BLaER1 treated with 17β-estradiol and CSF1 and Interleukin-3, amounts not matched to agents 10 nM and 100 nM (cell line): ENCODE measurements at regions not wholly inside any gene's neighbourhood (a gene's known extent, or its start where the extent isn't known, plus 50 kb on each side); places are given as distances from the start of the nearest gene placed in this dataset.

Source experiments
- H3K27ac ChIP-seq, 11 experiments: shearing (Covaris generic); formaldehyde crosslinking; 2 replicates each; pipeline ENCODE4 v1.8.1; 2022
- H3K27me3 ChIP-seq, 11 experiments: shearing (Covaris generic); formaldehyde crosslinking; 2 replicates each; pipeline ENCODE4 v1.8.1; 2022
- H3K36me3 ChIP-seq, 11 experiments: shearing (Covaris generic); formaldehyde crosslinking; 2 replicates each; pipeline ENCODE4 v1.8.1; 2022
- H3K4me1 ChIP-seq, 10 experiments: shearing (Covaris generic); formaldehyde crosslinking; 2 replicates each; pipeline ENCODE4 v1.8.1; 2022
- H3K4me2 ChIP-seq, 11 experiments: shearing (Covaris generic); formaldehyde crosslinking; 2 replicates each; pipeline ENCODE4 v1.8.1; 2022
- H3K4me3 ChIP-seq, 10 experiments: shearing (Covaris generic); formaldehyde crosslinking; 2 replicates each; pipeline ENCODE4 v1.8.1; 2022
- H3K9ac ChIP-seq, 11 experiments: shearing (Covaris generic); formaldehyde crosslinking; 2 replicates each; pipeline ENCODE4 v1.8.1; 2022
- H3K9me3 ChIP-seq, 11 experiments: shearing (Covaris generic); formaldehyde crosslinking; replicated peaks in 1 of 11; 2 replicates each; pipeline ENCODE4 v1.8.1; 2022
- H4K20me1 ChIP-seq, 11 experiments: shearing (Covaris generic); formaldehyde crosslinking; 2 replicates each; pipeline ENCODE4 v1.8.1; 2022
- Cebpa-rat ChIP-seq, 11 experiments: shearing (Covaris generic); IDR thresholded peaks; 2 replicates each; pipeline ENCODE4 v1.8.1; 2022

GRCh38 chr2:225136552-225136951, 94.3 kb upstream of the DOCK10 start:
- Histone ChIP-seq H3K27me3 (no peaks in the 10 kb centered on the region), H3K4me2 (no peak overlapping the region), H3K9me3 (no peaks in the 10 kb centered on the region; a peak in 1 of 22 replicates), H3K4me1 (no peaks in the 10 kb centered on the region), H3K4me3 (no peak overlapping the region), H3K36me3 (no peaks in the 10 kb centered on the region), H3K9ac (no peak overlapping the region), H3K27ac (no peak overlapping the region), H4K20me1 (no peaks in the 10 kb centered on the region)
- TF ChIP-seq Cebpa-rat (IDR thresholded peaks at IDR 0.05), result no peak

- no peaks in the 10 kb centered on the region for H4K20me1 ChIP-seq
- H3K9ac ChIP-seq, result no peak overlapping the region
- H3K4me1 ChIP-seq, result no peaks in the 10 kb centered on the region
- H3K4me3 ChIP-seq, result no peak overlapping the region
- H3K27me3 ChIP-seq, result no peaks in the 10 kb centered on the region
- peaks cover 0 to under 1% (median 0%) of the 10 kb centered on the region in 11 experiments; a peak in 3 of 22 replicates for H3K9me3 ChIP-seq
- H3K36me3 ChIP-seq, result no peaks in the 10 kb centered on the region
- no peak for TF ChIP-seq Cebpa-rat (IDR thresholded peaks at IDR 0.05)
- H3K4me2 ChIP-seq, result no peak overlapping the region
- H3K27ac ChIP-seq, result no peak overlapping the region
Observed at GRCh38 chr2:225131898-225132297, 89.6 kb upstream of the DOCK10 start.

DNA sequence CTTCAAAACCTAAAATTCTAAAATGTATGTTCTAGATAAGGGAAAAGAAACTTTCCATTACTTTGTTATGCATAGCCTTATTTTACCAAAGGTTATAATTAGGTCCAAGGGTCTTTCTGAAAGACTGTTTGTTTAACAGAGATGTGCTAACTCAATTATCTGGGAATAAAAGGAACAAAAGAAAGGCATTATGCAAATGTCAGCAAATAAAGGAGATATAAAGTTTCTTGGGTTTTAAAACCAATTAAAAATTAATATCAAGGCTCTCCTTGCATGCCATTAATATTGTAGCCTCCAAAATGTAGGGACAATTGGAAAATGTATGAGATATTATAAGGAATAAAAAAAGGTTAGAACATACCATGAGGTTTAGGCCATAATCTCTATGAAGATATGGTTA, 87.8 kb upstream of the DOCK10 start:
- peaks cover 0 to 5% (median 0%) of the 10 kb centered on the region in 11 experiments; a peak in 3 of 22 replicates for H3K9me3 ChIP-seq
- no peaks in the 10 kb centered on the region for H3K4me1 ChIP-seq
- no peak for TF ChIP-seq Cebpa-rat (IDR thresholded peaks at IDR 0.05)
- no peak overlapping the region for H3K4me3 ChIP-seq
- H3K9ac ChIP-seq, result no peak overlapping the region
- no peaks in the 10 kb centered on the region for H4K20me1 ChIP-seq
- H3K4me2 ChIP-seq, result no peak overlapping the region
- no peaks in the 10 kb centered on the region for H3K36me3 ChIP-seq
- H3K27me3 ChIP-seq, result no peaks in the 10 kb centered on the region
- H3K27ac ChIP-seq, result no peak overlapping the region

GRCh38 chr2:225124311-225125017, 82.2 kb upstream of the DOCK10 start:
- Histone ChIP-seq H3K36me3 (no peaks in the 10 kb centered on the region), H3K4me3 (no peak overlapping the region), H3K4me2 (no peak overlapping the region), H3K4me1 (no peaks in the 10 kb centered on the region), H3K9ac (no peak overlapping the region), H4K20me1 (no peaks in the 10 kb centered on the region), H3K9me3 (peaks cover 0 to 5% (median 0%) of the 10 kb centered on the region in 11 experiments; a peak in 2 of 22 replicates), H3K27me3 (no peaks in the 10 kb centered on the region), H3K27ac (no peak overlapping the region)
- TF ChIP-seq Cebpa-rat (IDR thresholded peaks at IDR 0.05), result no peak

DNA sequence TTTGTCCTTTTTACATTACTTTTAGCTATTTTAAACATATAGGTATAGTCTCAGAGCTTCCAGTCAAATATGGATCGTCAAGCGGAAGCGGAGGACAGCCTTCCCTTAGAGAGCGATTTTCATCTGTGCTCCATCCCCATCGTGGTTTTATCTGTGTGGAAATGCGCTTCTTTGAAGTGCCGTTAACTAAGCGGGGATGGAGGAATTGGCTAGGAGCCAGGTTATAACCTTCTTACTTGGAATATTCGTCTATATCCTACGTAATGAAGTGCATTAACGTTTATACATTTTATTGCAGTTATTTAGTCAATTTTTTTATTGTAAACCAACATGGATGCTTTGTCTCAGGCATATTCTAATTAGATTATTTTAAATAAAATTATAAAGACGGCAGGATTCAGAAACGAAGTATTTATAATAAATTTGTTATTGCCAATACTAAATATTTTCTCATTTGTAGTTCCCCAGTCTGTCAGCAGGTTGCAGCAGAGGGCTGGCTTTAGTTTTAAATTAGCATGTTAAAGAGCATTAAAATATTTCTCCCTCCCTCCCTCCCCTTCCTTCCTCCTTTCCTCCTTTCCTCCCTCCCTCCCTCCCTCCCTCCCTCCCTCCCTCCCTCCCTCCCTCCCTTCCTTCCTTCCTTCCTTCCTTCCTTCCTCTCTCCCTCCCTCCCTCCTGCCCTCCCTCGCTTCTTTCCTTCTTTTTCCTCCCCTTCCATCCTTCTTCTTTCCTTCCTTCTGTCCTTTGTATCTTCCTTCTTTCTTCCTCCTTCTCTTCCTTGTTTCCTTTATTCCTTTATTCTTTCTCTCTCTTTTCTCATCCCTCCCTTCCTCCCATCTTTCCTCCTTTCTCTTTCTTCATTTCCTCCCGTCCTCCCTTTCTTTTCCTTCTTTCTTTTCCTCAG, 80.6 kb upstream of the DOCK10 start:
- no peaks in the 10 kb centered on the region for H4K20me1 ChIP-seq
- peaks cover 0 to 5% (median 0%) of the 10 kb centered on the region in 11 experiments; a peak in 2 of 22 replicates for H3K9me3 ChIP-seq
- H3K36me3 ChIP-seq, result no peaks in the 10 kb centered on the region
- no peaks in the 10 kb centered on the region for H3K27me3 ChIP-seq
- H3K4me2 ChIP-seq, result no peak overlapping the region
- no peak overlapping the region for H3K9ac ChIP-seq
- no peak for TF ChIP-seq Cebpa-rat (IDR thresholded peaks at IDR 0.05)
- peaks cover 0 to 2% (median 0%) of the 10 kb centered on the region in 10 experiments; a peak in 2 of 20 replicates for H3K4me1 ChIP-seq
- no peak overlapping the region for H3K27ac ChIP-seq
- H3K4me3 ChIP-seq, result no peak overlapping the region

GRCh38 chr2:225122007-225122406, 79.7 kb upstream of the DOCK10 start:
- Histone ChIP-seq H3K36me3 (no peaks in the 10 kb centered on the region), H4K20me1 (no peaks in the 10 kb centered on the region), H3K9ac (no peak overlapping the region), H3K27me3 (no peaks in the 10 kb centered on the region), H3K4me3 (no peak overlapping the region), H3K4me1 (peaks cover 0 to 10% (median 0%) of the 10 kb centered on the region in 10 experiments; a peak in 6 of 20 replicates), H3K4me2 (no peak overlapping the region), H3K27ac (no peak overlapping the region), H3K9me3 (peaks cover 0 to 5% (median 0%) of the 10 kb centered on the region in 11 experiments; a peak in 2 of 22 replicates)
- no peak for TF ChIP-seq Cebpa-rat (IDR thresholded peaks at IDR 0.05)

DNA sequence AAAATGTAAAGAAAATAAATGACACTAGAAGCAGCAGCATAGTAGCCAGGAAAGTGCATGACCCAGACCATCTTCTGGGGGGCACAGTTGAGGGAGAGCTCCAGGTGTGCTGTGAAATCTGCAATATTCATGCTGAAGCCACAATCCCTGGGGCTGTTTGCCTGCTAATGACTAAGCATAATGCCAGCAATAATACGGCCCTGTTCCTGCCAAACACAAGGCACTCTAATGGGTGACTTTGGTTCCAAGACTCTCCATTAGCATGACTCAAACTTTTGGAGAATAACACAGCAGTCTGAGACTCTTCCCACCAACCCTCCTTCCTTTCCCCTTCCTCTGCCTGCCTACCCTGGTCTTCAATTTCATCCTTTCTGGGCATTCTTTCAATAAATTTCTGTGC, 77.9 kb upstream of the DOCK10 start:
- Histone ChIP-seq H3K4me2 (no peak overlapping the region), H4K20me1 (no peaks in the 10 kb centered on the region), H3K9me3 (no peaks in the 10 kb centered on the region), H3K9ac (no peak overlapping the region), H3K4me3 (no peak overlapping the region), H3K36me3 (no peaks in the 10 kb centered on the region), H3K27ac (no peak overlapping the region), H3K4me1 (peaks cover 0 to 27% (median 0%) of the 10 kb centered on the region in 10 experiments; a peak in 7 of 20 replicates), H3K27me3 (no peaks in the 10 kb centered on the region)
- TF ChIP-seq Cebpa-rat (IDR thresholded peaks at IDR 0.05), result no peak

- peak overlapping the region in 4 of 11 experiments; percentile 6 to 72 (median 58); a peak in 6 of 22 replicates for H3K4me2 ChIP-seq
Observed at GRCh38 chr2:225117051-225117716, 74.9 kb upstream of the DOCK10 start.

More at GRCh38 chr2:225117051-225117716, 74.9 kb upstream of the DOCK10 start:
- H3K4me3 ChIP-seq, result no peak overlapping the region
- peaks cover 0 to 39% (median 6%) of the 10 kb centered on the region in 10 experiments; a peak in 10 of 20 replicates for H3K4me1 ChIP-seq
- no peaks in the 10 kb centered on the region for H3K27me3 ChIP-seq
- TF ChIP-seq Cebpa-rat (IDR thresholded peaks at IDR 0.05), result no peak
- H3K36me3 ChIP-seq, result no peaks in the 10 kb centered on the region
- H3K27ac ChIP-seq, result peak overlapping the region in 2 of 11 experiments; percentile 7 to 18; a peak in 3 of 22 replicates
- H4K20me1 ChIP-seq, result no peaks in the 10 kb centered on the region
- no peaks in the 10 kb centered on the region for H3K9me3 ChIP-seq
- H3K9ac ChIP-seq, result no peak overlapping the region
